Mammary epithelial cell (primary cell): ENCODE measurements at regions not wholly inside any gene's neighbourhood (a gene's known extent, or its start where the extent isn't known, plus 50 kb on each side); places are given as distances from the start of the nearest gene placed in this dataset.

Experiments used
- EZH2 ChIP-seq: IDR thresholded peaks from 2 replicates; pipeline ENCODE4 v1.6.1; 2012; ENCODE audit warnings: low read length, inconsistent platforms, borderline replicate concordance
- TF ChIP-seq, protein P1 (sequence below), 2 donors: IDR thresholded peaks in 1 of 2; conservative IDR thresholded peaks in 1 of 2; 2 replicates each; pipeline ENCODE4 v1.5.1; 2011 to 2012; ENCODE audit warnings: inconsistent platforms in 2 of 2, low read length in 2 of 2, mild to moderate bottlenecking in 2 of 2, control low read depth in 1 of 2, low read depth in 1 of 2; ENCODE audit not compliant: insufficient read depth in 1 of 2; ENCODE audit errors: extremely low read depth in 1 of 2

DNA sequence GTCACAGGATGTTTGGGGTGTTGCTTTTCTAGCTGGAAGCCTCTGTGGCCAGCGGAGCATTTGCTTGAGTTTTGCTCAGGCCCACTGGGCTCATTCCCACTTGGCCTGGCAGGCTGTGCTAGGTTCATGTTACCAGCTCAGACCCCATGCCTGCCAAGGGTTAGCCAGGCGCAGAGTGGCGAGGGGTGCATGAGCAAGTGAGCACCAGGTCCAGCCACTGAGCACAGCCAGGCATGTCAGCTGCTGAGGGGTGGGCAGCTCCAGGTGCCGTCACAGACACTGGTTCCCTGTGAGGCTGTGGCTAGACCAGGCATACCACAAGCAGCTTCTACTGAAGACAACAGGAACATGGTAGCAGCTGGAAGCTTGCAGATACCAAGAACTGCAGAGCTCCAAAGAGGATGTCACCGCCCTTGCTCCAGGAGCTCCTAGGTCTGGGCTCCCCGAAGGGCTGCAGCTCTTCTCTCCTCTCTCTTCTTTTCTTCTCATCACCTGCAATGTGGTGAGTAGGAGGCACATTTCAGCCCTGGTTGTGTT is 52.0 kb upstream of the CYYR1 start:
- TF ChIP-seq, protein P1, sequence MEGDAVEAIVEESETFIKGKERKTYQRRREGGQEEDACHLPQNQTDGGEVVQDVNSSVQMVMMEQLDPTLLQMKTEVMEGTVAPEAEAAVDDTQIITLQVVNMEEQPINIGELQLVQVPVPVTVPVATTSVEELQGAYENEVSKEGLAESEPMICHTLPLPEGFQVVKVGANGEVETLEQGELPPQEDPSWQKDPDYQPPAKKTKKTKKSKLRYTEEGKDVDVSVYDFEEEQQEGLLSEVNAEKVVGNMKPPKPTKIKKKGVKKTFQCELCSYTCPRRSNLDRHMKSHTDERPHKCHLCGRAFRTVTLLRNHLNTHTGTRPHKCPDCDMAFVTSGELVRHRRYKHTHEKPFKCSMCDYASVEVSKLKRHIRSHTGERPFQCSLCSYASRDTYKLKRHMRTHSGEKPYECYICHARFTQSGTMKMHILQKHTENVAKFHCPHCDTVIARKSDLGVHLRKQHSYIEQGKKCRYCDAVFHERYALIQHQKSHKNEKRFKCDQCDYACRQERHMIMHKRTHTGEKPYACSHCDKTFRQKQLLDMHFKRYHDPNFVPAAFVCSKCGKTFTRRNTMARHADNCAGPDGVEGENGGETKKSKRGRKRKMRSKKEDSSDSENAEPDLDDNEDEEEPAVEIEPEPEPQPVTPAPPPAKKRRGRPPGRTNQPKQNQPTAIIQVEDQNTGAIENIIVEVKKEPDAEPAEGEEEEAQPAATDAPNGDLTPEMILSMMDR (conservative IDR thresholded peaks at IDR 0.05 in 1 of 2, IDR thresholded peaks at IDR 0.05 in 1 of 2; ENCODE audit: extremely low read depth in 1 of 2, insufficient read depth in 1 of 2, low read depth in 1 of 2, low read length in 2 of 2), result no peak
- no peak for TF ChIP-seq EZH2
